ENCODE measurements at regions not wholly inside any gene's neighbourhood (a gene's known extent, or its start where the extent isn't known, plus 50 kb on each side); places are given as distances from the start of the nearest gene placed in this dataset.

GRCh38 chr14:40129159-40129558 is 696.9 kb upstream of the FBXO33 start:
- Mint-ChIP-seq H3K9me3 (ENCODE audit: low read depth) (no peaks in the 10 kb centered on the region), H3K4me3 (ENCODE audit: low read depth) (no peak overlapping the region), H3K27ac (no peak overlapping the region), H3K27me3 (no peaks in the 10 kb centered on the region), H3K36me3 (ENCODE audit: insufficient read depth) (peaks cover 1% of the 10 kb centered on the region), H3K4me1 (ENCODE audit: low read depth) (no peaks in the 10 kb centered on the region)
- TF ChIP-seq CTCF (IDR thresholded peaks at IDR 0.05; ENCODE audit: unreplicated experiment) = no peak
- no peak for DNase-seq (ENCODE audit: low spot score, unreplicated experiment)

- Mint-ChIP-seq H3K4me3 (ENCODE audit: low read depth) (no peak overlapping the region), H3K4me1 (ENCODE audit: low read depth) (peaks cover 4% of the 10 kb centered on the region), H3K36me3 (ENCODE audit: insufficient read depth) (peaks cover 1% of the 10 kb centered on the region), H3K27me3 (no peaks in the 10 kb centered on the region), H3K27ac (no peak overlapping the region), H3K9me3 (ENCODE audit: low read depth) (no peaks in the 10 kb centered on the region)
- no peak for TF ChIP-seq CTCF (IDR thresholded peaks at IDR 0.05; ENCODE audit: unreplicated experiment)
- no peak for DNase-seq (ENCODE audit: low spot score, unreplicated experiment)
Measured at GRCh38 chr14:40123816-40124215, 691.6 kb upstream of the FBXO33 start.

GRCh38 chr14:40122968-40123648 is 690.9 kb upstream of the FBXO33 start:
- Mint-ChIP-seq H3K27ac (peak overlapping the region; percentile 87), H3K9me3 (ENCODE audit: low read depth) (no peaks in the 10 kb centered on the region), H3K4me3 (ENCODE audit: low read depth) (peak overlapping the region; percentile 16), H3K36me3 (ENCODE audit: insufficient read depth) (peaks cover 1% of the 10 kb centered on the region), H3K27me3 (no peaks in the 10 kb centered on the region), H3K4me1 (ENCODE audit: low read depth) (peaks cover 4% of the 10 kb centered on the region)
- no peak for DNase-seq (ENCODE audit: low spot score, unreplicated experiment)
- no peak for TF ChIP-seq CTCF (IDR thresholded peaks at IDR 0.05; ENCODE audit: unreplicated experiment)

GRCh38 chr14:40119765-40120164 is 687.5 kb upstream of the FBXO33 start:
- peaks cover 7% of the 10 kb centered on the region for H3K9me3 Mint-ChIP-seq (ENCODE audit: low read depth)
- H3K27me3 Mint-ChIP-seq = no peaks in the 10 kb centered on the region
- no peaks in the 10 kb centered on the region for H3K36me3 Mint-ChIP-seq (ENCODE audit: insufficient read depth)
- H3K27ac Mint-ChIP-seq = no peak overlapping the region
- H3K4me3 Mint-ChIP-seq (ENCODE audit: low read depth) = no peak overlapping the region
- DNase-seq (ENCODE audit: low spot score, unreplicated experiment) = no peak
- no peak for TF ChIP-seq CTCF (IDR thresholded peaks at IDR 0.05; ENCODE audit: unreplicated experiment)
- peaks cover 4% of the 10 kb centered on the region for H3K4me1 Mint-ChIP-seq (ENCODE audit: low read depth)

GRCh38 chr14:40119321-40119720 is 687.1 kb upstream of the FBXO33 start:
- Mint-ChIP-seq H3K36me3 (ENCODE audit: insufficient read depth) (no peaks in the 10 kb centered on the region), H3K9me3 (ENCODE audit: low read depth) (peaks cover 7% of the 10 kb centered on the region), H3K4me3 (ENCODE audit: low read depth) (no peak overlapping the region), H3K27me3 (no peaks in the 10 kb centered on the region), H3K27ac (no peak overlapping the region), H3K4me1 (ENCODE audit: low read depth) (peaks cover 4% of the 10 kb centered on the region)
- TF ChIP-seq CTCF (IDR thresholded peaks at IDR 0.05; ENCODE audit: unreplicated experiment) = no peak
- DNase-seq (ENCODE audit: low spot score, unreplicated experiment) = no peak

Data from progenitor cell of endocrine pancreas (in vitro differentiated cells).